Ishikawa (cell line): ENCODE measurements at regions not wholly inside any gene's neighbourhood (a gene's known extent, or its start where the extent isn't known, plus 50 kb on each side); places are given as distances from the start of the nearest gene placed in this dataset.

Source experiments
- CEBPB ChIP-seq: IDR thresholded peaks from 2 replicates; pipeline ENCODE4 v1.6.1; 2012
- CREB1 ChIP-seq: IDR thresholded peaks from 2 replicates; pipeline ENCODE4 v1.6.1; 2012; ENCODE audit warnings: low read depth
- EGR1 ChIP-seq: IDR thresholded peaks from 2 replicates; pipeline ENCODE4 v1.6.1; 2012
- EP300 ChIP-seq: IDR thresholded peaks from 2 replicates; pipeline ENCODE4 v1.6.1; 2012; ENCODE audit warnings: borderline replicate concordance
- FOXM1 ChIP-seq: IDR thresholded peaks from 2 replicates; pipeline ENCODE4 v1.6.1; 2012; ENCODE audit warnings: low read depth, borderline replicate concordance
- MAX ChIP-seq: IDR thresholded peaks from 2 replicates; pipeline ENCODE4 v1.6.1; 2012
- NFIC ChIP-seq: IDR thresholded peaks from 2 replicates; pipeline ENCODE4 v1.6.1; 2012
- RAD21 ChIP-seq: IDR thresholded peaks from 2 replicates; pipeline ENCODE4 v1.6.1; 2012; ENCODE audit warnings: low read depth
- REST ChIP-seq: IDR thresholded peaks from 2 replicates; pipeline ENCODE4 v1.6.1; 2012; ENCODE audit warnings: low read depth, mild to moderate bottlenecking
- TAF1 ChIP-seq: IDR thresholded peaks from 2 replicates; pipeline ENCODE4 v1.6.1; 2012; ENCODE audit warnings: low read depth, mild to moderate bottlenecking
- TCF12 ChIP-seq: IDR thresholded peaks from 2 replicates; pipeline ENCODE4 v1.6.1; 2012; ENCODE audit warnings: low read depth
- TEAD4 ChIP-seq: IDR thresholded peaks from 2 replicates; pipeline ENCODE4 v1.6.1; 2012
- USF1 ChIP-seq: IDR thresholded peaks from 2 replicates; pipeline ENCODE4 v1.6.1; 2012
- YY1 ChIP-seq: IDR thresholded peaks from 2 replicates; pipeline ENCODE4 v1.6.1; 2012; ENCODE audit warnings: low read depth
- ZBTB7A ChIP-seq: IDR thresholded peaks from 2 replicates; pipeline ENCODE4 v1.6.1; 2012; ENCODE audit warnings: low read depth

GRCh38 chr22:49078076-49078710 lies 749.5 kb downstream of the BRD1 start:
- TF ChIP-seq CREB1 (no peak), FOXM1 (no peak), USF1 (no peak), TEAD4 (no peak), NFIC (no peak)

- TF ChIP-seq USF1 (no peak), YY1 (no peak), TAF1 (no peak), NFIC (no peak), ZBTB7A (no peak), TCF12 (no peak), EGR1 (no peak)
Observed at GRCh38 chr22:49077586-49077985, 750.1 kb downstream of the BRD1 start.

- no peak for TF ChIP-seq EGR1
- no peak for TF ChIP-seq NFIC
- TF ChIP-seq TEAD4: no peak
- no peak for TF ChIP-seq CEBPB
- no peak for TF ChIP-seq CREB1
- no peak for TF ChIP-seq EP300
- TF ChIP-seq REST: no peak
- no peak for TF ChIP-seq USF1
- no peak for TF ChIP-seq YY1
- no peak for TF ChIP-seq TAF1
- no peak for TF ChIP-seq MAX
- TF ChIP-seq FOXM1: no peak
- TF ChIP-seq ZBTB7A: no peak
- no peak for TF ChIP-seq TCF12
- TF ChIP-seq RAD21: no peak
Observed at GRCh38 chr22:49077036-49077393, 750.7 kb downstream of the BRD1 start.

- TF ChIP-seq NFIC: no peak
- TF ChIP-seq FOXM1: no peak
- no peak for TF ChIP-seq EP300
- TF ChIP-seq CREB1: no peak
- TF ChIP-seq TCF12: no peak
- TF ChIP-seq MAX: no peak
- no peak for TF ChIP-seq TAF1
- TF ChIP-seq CEBPB: no peak
- TF ChIP-seq ZBTB7A: no peak
- no peak for TF ChIP-seq EGR1
- TF ChIP-seq TEAD4: no peak
- TF ChIP-seq RAD21: no peak
- TF ChIP-seq USF1: no peak
Observed at GRCh38 chr22:49076300-49077035, 751.2 kb downstream of the BRD1 start.

GRCh38 chr22:49075150-49075549 lies 752.5 kb downstream of the BRD1 start:
- TF ChIP-seq TCF12 (no peak), TAF1 (no peak), RAD21 (no peak), TEAD4 (no peak), EGR1 (no peak), ZBTB7A (no peak), USF1 (no peak), REST (no peak), YY1 (no peak), NFIC (no peak), FOXM1 (no peak), MAX (no peak), CREB1 (no peak), EP300 (no peak), CEBPB (no peak)
